Stomach smooth muscle (tissue), 2 donors: ENCODE measurements at regions not wholly inside any gene's neighbourhood (a gene's known extent, or its start where the extent isn't known, plus 50 kb on each side); places are given as distances from the start of the nearest gene placed in this dataset.
A peak's percentile ranks its signal among the peaks of the same experiment; 100 is the strongest.

ENCODE experiments used
- H3K27ac ChIP-seq: one replicate; pipeline ENCODE4 v1.7.0; 2013; ENCODE audit warnings: mild to moderate bottlenecking, low read length, inconsistent platforms
- H3K27me3 ChIP-seq, 2 donors: one replicate each; pipeline ENCODE4 v1.7.0; 2013; ENCODE audit warnings: low read length in 2 of 2; ENCODE audit not compliant: insufficient read depth in 2 of 2, control insufficient read depth in 1 of 2
- H3K36me3 ChIP-seq, 2 donors: one replicate each; pipeline ENCODE4 v1.7.0; 2013; ENCODE audit warnings: low read length in 2 of 2; ENCODE audit not compliant: control insufficient read depth in 2 of 2, insufficient read depth in 2 of 2
- H3K4me1 ChIP-seq: one replicate; pipeline ENCODE4 v1.7.0; 2013; ENCODE audit warnings: low read length; ENCODE audit not compliant: control insufficient read depth, insufficient read depth
- H3K4me3 ChIP-seq, 2 donors: one replicate each; pipeline ENCODE4 v1.7.0; 2013; ENCODE audit warnings: low read length in 2 of 2
- H3K9ac ChIP-seq, 2 donors: one replicate each; pipeline ENCODE4 v1.7.0; 2013; ENCODE audit warnings: low read length in 2 of 2, mild to moderate bottlenecking in 1 of 2
- H3K9me3 ChIP-seq, 2 donors: one replicate each; pipeline ENCODE4 v1.7.0; 2013; ENCODE audit warnings: low read length in 2 of 2; ENCODE audit not compliant: control insufficient read depth in 2 of 2
- donor health status: healthy.
- donor health status: Pancreatic carcinoma.

DNA sequence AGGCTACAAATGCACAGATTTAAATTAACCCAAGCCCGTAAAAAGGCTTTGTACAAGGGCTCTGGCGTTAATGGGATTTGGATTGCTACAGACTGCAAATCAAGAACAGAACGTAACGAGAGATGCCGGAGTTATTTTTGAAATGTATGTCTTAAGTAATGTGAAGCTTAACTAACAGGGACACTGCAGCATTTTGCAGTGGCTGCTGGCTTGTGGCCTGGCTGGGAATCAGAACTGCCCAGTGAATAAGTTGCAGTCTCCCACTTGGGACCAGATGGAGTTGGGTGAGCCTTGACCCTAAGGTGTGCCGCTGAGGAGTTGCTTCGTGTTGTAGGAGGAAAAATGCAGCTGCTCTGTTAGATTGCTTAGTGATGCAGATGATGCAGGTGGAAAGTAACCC, 318.4 kb downstream of the DHX15 start:
- Histone ChIP-seq H3K36me3 (no peaks in the 10 kb centered on the region), H3K4me3 (no peak overlapping the region), H3K27me3 (no peaks in the 10 kb centered on the region), H3K27ac (no peak overlapping the region), H3K9me3 (no peaks in the 10 kb centered on the region), H3K4me1 (no peaks in the 10 kb centered on the region), H3K9ac (no peak overlapping the region)

DNA sequence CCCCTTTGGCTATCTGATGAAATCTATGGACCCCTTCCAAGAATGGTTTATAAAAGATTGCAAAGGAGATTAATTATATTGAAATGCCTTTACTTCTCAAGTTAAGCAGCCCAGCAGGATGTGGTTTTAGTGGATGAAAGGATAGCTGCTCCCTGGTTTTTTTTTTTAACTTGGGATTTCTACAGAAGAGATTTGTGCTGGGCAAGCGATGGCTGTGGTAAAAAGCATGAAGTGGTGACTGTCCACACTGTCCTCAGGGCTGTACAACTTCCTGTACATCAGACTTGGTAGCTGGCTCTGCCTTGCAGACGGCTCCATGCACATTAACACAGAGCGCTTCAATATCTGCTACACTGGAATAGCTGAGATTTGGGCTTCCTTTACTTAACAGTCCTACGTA, 321.7 kb downstream of the DHX15 start:
- H3K27me3 ChIP-seq = no peaks in the 10 kb centered on the region
- H3K9ac ChIP-seq = no peak overlapping the region
- H3K4me1 ChIP-seq = no peaks in the 10 kb centered on the region
- no peak overlapping the region for H3K27ac ChIP-seq
- no peaks in the 10 kb centered on the region for H3K9me3 ChIP-seq
- no peaks in the 10 kb centered on the region for H3K36me3 ChIP-seq
- H3K4me3 ChIP-seq = no peak overlapping the region

DNA sequence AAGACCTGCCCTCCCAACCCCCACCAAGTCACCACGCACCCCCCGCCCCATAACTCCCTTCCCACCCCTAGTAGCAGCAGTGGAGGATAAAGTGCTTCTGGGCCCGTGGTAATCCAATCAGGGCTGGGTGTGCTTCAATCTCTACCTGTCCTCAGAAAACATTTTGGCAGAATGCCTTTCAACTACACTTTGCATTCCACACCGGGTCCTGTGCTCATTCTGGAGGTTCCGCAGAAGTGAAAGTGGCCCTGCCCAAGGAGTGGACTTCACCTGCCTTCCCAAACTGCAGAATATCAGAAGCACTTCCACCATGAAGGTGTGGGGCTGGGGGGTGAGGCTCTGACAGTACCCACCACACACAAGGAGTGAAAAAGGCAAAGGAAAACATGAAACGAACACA, 322.3 kb downstream of the DHX15 start:
- Histone ChIP-seq H3K4me3 (peak overlapping the region in 1 of 2 donors; percentile 36), H3K36me3 (no peaks in the 10 kb centered on the region), H3K9ac (no peak overlapping the region), H3K9me3 (no peaks in the 10 kb centered on the region), H3K27ac (no peak overlapping the region), H3K4me1 (no peaks in the 10 kb centered on the region), H3K27me3 (no peaks in the 10 kb centered on the region)

DNA sequence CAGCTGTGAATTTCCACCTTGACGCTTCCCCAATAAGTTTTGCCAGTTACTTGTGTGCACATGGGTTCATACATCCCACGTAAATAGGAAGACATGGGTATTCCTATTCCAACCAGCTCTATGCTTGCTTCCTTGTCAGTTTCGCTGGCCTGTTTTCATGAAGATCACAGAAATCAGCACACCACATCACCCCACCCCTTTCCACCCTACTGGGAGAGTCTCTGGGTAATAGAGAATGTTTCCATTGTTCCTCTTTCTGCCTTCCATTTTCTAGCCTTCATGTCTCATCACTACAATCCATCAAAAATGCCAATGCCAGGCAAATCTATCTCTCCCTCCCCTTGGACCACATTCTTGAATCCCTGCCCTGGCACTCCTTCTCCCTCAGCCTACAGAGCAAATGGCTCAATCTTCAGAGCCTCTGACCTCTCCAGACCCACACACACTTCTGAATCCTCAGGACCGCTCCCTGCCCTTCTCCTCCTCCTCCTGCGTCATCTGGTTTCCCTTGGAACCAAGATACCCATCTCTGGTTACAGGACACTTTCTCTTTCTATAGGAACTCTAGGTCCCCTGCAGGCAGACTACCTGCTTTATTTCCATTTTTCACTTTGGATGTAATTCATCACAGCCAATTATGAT, 323.3 kb downstream of the DHX15 start:
- H3K36me3 ChIP-seq = no peaks in the 10 kb centered on the region
- H3K4me1 ChIP-seq = no peaks in the 10 kb centered on the region
- H3K9me3 ChIP-seq = no peaks in the 10 kb centered on the region
- H3K9ac ChIP-seq = no peak overlapping the region
- H3K27me3 ChIP-seq = no peaks in the 10 kb centered on the region
- no peak overlapping the region for H3K4me3 ChIP-seq
- no peak overlapping the region for H3K27ac ChIP-seq

DNA sequence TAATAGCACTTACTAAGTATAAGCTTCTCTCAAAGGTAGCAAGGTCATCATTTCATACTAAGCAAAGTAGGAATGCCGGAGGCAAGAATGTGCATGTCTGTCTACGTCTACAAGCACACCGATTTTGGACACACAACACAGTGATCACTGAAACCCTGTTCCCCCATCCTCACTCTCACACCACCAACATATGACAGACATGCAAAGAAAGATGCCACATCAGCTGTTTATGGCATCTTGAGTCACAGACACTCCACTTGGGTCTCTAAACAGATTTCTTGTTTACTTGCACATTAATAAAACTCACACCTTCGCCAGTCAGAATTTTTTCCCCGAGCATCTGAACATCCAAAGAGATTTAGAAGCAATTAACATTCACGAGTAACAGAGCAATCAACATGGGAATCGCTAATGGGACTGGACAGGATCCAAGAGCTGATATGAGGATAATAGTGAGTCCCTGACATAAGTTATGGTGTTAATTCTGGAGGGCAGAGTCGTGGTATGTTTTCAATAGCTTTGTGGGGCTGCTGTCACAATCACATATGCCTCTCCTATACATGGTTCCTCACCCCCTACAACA, 324.1 kb downstream of the DHX15 start:
- H3K27me3 ChIP-seq = no peaks in the 10 kb centered on the region
- H3K27ac ChIP-seq = no peak overlapping the region
- H3K4me3 ChIP-seq = no peak overlapping the region
- H3K36me3 ChIP-seq = no peaks in the 10 kb centered on the region
- no peak overlapping the region for H3K9ac ChIP-seq
- H3K9me3 ChIP-seq = no peaks in the 10 kb centered on the region
- H3K4me1 ChIP-seq = no peaks in the 10 kb centered on the region

DNA sequence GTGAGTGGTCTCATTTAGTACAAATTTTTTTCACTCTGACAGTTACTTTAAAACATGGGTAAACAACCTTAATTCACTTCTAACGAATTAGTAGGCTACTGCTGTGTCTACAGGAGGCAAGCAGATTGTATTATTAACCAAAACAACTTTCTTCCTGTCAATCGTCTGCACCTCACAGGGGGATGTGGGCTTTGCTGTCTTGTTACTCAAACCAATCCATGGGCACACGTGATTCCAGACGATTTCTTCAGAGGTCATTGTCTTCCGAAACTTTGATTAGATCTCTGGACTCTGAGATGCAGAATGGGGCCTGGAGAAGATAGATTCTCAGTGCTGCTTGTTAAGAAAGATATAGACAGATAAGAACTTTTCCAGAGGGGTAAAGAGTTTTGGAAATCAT, 327.8 kb downstream of the DHX15 start:
- Histone ChIP-seq H3K4me3 (no peak overlapping the region), H3K27me3 (no peaks in the 10 kb centered on the region), H3K4me1 (no peaks in the 10 kb centered on the region), H3K9ac (no peak overlapping the region), H3K36me3 (no peaks in the 10 kb centered on the region), H3K9me3 (no peaks in the 10 kb centered on the region), H3K27ac (no peak overlapping the region)

DNA sequence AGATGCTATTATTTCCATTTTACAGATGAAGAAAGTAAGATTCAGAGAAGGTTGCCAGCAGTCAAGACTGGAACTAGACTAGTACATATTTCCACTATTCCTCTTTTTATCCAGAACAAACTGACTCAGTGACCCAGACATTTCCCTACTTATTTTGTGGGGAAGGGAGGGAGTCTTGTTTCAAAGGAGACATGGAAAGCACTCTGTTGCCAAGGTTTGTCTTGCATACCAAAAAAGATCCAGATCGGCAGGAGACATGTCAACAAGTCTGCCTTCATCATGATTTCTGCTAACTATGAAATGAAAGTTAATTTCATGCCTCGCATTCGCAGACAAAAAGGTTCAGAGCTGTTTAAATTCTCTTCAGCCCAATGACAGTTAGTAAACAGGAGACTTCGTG, 328.3 kb downstream of the DHX15 start:
- Histone ChIP-seq H3K4me1 (no peaks in the 10 kb centered on the region), H3K27ac (no peak overlapping the region), H3K9ac (no peak overlapping the region), H3K4me3 (peak overlapping the region in 1 of 2 donors; percentile 28), H3K27me3 (no peaks in the 10 kb centered on the region), H3K9me3 (no peaks in the 10 kb centered on the region), H3K36me3 (no peaks in the 10 kb centered on the region)

DNA sequence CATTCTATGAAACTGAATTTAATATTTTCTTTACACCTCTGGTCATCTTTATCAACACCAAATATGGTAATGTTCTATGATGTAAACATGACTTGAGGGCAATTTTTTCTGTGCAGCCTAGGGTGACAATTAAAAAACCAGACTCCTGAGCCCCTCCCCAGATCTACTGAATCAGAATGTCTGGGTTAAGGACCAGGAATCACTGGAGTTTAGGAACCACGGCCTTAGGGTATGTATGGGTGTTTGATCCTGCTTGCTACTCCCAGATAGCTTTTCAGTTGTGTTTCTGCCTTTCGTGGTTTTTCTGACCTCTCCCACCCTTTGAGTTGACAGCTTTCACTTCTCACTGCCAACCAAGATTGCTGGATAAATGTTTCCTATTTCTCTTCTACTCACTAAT, 332.2 kb downstream of the DHX15 start:
- Histone ChIP-seq H3K4me1 (peaks cover 13% of the 10 kb centered on the region), H3K36me3 (no peaks in the 10 kb centered on the region), H3K9ac (no peak overlapping the region), H3K27ac (no peak overlapping the region), H3K9me3 (no peaks in the 10 kb centered on the region), H3K27me3 (no peaks in the 10 kb centered on the region), H3K4me3 (no peak overlapping the region)

DNA sequence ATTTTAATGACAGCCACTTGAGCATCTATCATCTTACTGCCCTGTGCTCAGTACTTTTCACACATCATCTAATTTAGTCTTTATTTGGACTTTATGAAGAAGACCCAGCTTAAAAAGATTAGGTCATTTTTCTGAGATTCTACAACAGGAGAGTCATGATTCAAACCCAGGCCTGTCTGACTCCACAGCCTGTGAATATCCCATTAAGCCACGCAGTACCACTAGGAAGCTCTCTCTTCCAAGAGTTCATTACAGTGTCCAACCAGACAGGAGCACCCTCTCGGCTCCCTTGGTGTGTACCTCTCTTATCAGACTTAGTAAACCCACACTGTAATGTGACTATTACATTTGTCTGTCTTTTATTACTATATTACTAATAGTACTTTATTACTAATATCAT, 332.8 kb downstream of the DHX15 start:
- no peaks in the 10 kb centered on the region for H3K27me3 ChIP-seq

DNA sequence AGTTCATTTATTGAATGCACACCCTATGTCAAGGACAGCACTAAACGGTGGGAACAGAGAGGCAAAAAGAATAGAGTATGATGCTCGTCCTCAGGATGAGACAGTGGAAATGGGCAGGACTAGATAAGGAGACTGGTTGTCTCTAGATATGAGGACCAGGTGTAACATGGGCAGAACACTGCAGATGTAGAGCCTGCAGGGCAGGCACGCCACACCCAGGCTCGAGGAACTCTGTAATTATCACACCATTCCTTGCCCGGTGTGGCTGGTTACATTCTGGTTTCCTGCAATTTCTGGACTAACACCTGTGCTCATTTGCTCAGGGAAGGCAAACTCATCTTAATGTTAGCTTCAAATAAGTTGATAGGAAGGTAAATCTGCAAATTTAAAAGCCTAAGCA, 334.4 kb downstream of the DHX15 start:
- Histone ChIP-seq H3K4me1 (peaks cover 21% of the 10 kb centered on the region), H3K36me3 (no peaks in the 10 kb centered on the region), H3K27me3 (no peaks in the 10 kb centered on the region), H3K4me3 (no peak overlapping the region), H3K9me3 (no peaks in the 10 kb centered on the region), H3K9ac (no peak overlapping the region), H3K27ac (peak overlapping the region; percentile 71)

More for the DNA sequence above, 332.8 kb downstream of the DHX15 start:
- no peaks in the 10 kb centered on the region for H3K9me3 ChIP-seq
- H3K27ac ChIP-seq = no peak overlapping the region
- H3K4me3 ChIP-seq = no peak overlapping the region
- no peak overlapping the region for H3K9ac ChIP-seq
- H3K36me3 ChIP-seq = no peaks in the 10 kb centered on the region
- peaks cover 13% of the 10 kb centered on the region for H3K4me1 ChIP-seq
